SK-N-MC (cell line): ENCODE measurements at regions not wholly inside any gene's neighbourhood (a gene's known extent, or its start where the extent isn't known, plus 50 kb on each side); places are given as distances from the start of the nearest gene placed in this dataset.

ENCODE experiments used
- EZH2 ChIP-seq: fragments of 200-600 bp; sonication (generic); IDR thresholded peaks from one replicate; pipeline ENCODE4 v1.6.1; 2017; ENCODE audit warnings: antibody characterized with exemption
- FOXP2 ChIP-seq: optimal IDR thresholded peaks from 2 replicates; pipeline ENCODE3; 2011; ENCODE audit warnings: mild to moderate bottlenecking, moderate library complexity; ENCODE audit not compliant: insufficient read depth; ENCODE audit errors: extremely low read length, control extremely low read depth
- POLR2AphosphoS5 ChIP-seq: IDR thresholded peaks from 2 replicates; pipeline ENCODE4 v1.6.1; 2012; ENCODE audit warnings: mild to moderate bottlenecking, low read depth, low read length, borderline replicate concordance

DNA sequence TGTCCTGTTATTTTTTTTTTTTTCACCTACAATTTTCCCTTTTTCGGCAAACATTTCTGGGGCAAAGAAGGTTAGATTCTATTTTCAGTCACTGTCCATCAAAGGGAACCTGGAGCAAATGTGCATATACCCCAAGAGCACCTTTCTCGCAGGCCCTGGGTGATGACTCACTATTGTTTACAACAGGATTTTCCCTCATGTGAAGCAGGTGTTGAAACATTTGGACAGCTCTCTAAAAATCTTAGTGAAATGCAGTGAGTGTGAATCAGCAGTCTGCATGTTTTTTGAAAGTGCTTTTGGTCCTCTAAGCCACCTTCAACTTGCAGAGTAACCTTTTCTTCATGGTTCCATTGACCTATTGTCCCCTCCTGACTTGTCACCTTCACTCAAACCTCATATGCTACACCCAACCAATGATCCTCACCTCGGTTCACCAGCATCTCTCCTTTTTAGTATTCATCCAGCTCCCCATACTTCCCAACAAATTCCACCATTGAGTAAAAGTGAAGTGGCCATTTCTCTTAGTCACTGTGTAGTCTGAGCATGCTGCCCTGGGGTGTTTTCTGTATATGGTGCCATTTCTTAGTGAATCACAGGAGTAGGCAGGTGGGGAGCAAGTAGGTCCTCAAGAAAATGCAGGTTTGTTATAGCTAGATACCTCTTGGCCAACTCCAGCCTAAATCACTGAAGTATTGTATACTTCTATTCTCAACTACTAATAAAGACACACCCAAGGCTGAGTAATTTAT lies 260.2 kb downstream of the BMP4 start:
- TF ChIP-seq EZH2 (no peak), POLR2AphosphoS5 (no peak), FOXP2 (no peak)
